ENCODE measurements at regions not wholly inside any gene's neighbourhood (a gene's known extent, or its start where the extent isn't known, plus 50 kb on each side); places are given as distances from the start of the nearest gene placed in this dataset.

DNA sequence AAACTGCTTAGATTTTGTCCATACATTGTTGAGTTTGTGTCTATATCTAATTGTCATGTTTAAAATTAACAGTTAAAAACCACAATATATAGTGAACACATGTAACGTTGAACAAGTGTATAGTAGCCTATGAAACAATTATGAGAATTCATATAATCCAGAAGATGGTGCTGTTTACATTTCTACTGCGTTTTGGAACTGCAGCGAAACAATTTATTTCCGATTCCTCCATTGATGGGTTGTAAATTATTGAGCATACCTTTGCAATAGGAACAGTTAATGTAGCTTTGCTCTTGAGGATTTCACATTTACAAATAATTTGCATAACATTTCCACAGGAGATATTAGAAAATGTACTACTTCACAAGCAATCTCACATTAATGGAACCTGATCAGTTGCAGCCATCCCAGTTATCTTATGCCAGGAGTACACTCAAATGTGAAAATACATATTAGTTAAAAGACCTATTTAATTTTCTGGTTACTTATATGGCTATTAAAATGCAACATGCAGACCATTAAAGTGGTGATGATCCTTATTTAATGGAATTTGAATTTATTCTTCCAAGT lies 411.8 kb downstream of the CDH10 start:
- TF ChIP-seq, protein P1, sequence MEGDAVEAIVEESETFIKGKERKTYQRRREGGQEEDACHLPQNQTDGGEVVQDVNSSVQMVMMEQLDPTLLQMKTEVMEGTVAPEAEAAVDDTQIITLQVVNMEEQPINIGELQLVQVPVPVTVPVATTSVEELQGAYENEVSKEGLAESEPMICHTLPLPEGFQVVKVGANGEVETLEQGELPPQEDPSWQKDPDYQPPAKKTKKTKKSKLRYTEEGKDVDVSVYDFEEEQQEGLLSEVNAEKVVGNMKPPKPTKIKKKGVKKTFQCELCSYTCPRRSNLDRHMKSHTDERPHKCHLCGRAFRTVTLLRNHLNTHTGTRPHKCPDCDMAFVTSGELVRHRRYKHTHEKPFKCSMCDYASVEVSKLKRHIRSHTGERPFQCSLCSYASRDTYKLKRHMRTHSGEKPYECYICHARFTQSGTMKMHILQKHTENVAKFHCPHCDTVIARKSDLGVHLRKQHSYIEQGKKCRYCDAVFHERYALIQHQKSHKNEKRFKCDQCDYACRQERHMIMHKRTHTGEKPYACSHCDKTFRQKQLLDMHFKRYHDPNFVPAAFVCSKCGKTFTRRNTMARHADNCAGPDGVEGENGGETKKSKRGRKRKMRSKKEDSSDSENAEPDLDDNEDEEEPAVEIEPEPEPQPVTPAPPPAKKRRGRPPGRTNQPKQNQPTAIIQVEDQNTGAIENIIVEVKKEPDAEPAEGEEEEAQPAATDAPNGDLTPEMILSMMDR (optimal IDR thresholded peaks at IDR 0.05 in 1 of 3, IDR thresholded peaks at IDR 0.05 in 1 of 3, conservative IDR thresholded peaks at IDR 0.05 in 1 of 3; ENCODE audit: extremely low read depth in 1 of 3, insufficient read depth in 2 of 3, low read length in 3 of 3) = no peak
- TF ChIP-seq EZH2 (IDR thresholded peaks at IDR 0.05; ENCODE audit: low read length) = no peak
